H1 (cell line): ENCODE measurements at regions not wholly inside any gene's neighbourhood (a gene's known extent, or its start where the extent isn't known, plus 50 kb on each side); places are given as distances from the start of the nearest gene placed in this dataset.

Experiments
- CTCF ChIA-PET: fragments of 300-600 bp; sonication (Branson Sonifier 250); formaldehyde crosslinking; loops from one replicate; lab custom pipeline; 2021; ENCODE audit not compliant: partially characterized antibody; lab: Charles Lee
- POLR2A ChIA-PET: fragments of 300-600 bp; sonication (Branson Sonifier 250); formaldehyde crosslinking; loops from one replicate; lab custom pipeline; 2021; ENCODE audit warnings: inconsistent platforms; ENCODE audit not compliant: partially characterized antibody; lab: Charles Lee
- DNase-seq, 2 experiments: peaks; one replicate each; pipeline versions ENCODE4 v3.0.0 to v3.0.0-alpha.2; 2010 to 2022; ENCODE audit warnings: low spot score in 2 of 2, low read depth in 1 of 2, mixed read lengths in 1 of 2
- FAIRE-seq: peaks from 2 replicates; lab custom pipeline; 2011; peaks lifted over from hg19 to GRCh38; lab: Jason Lieb, UNC
- H2AFZ ChIP-seq: 2 replicates; pipeline ENCODE4 v1.8.1; 2012; ENCODE audit warnings: low read length, inconsistent platforms
- H2AK5ac ChIP-seq: 2 replicates; pipeline ENCODE4 v1.6.1; 2013; ENCODE audit warnings: low read depth, low read length
- H2BK120ac ChIP-seq: replicated peaks from 2 replicates; pipeline ENCODE3; 2013; ENCODE audit warnings: low read depth, low read length, inconsistent platforms
- H2BK12ac ChIP-seq: 2 replicates; pipeline ENCODE4 v1.6.1; 2013; ENCODE audit warnings: low read depth, low read length
- H2BK15ac ChIP-seq: 2 replicates; pipeline ENCODE4 v1.6.1; 2013; ENCODE audit warnings: low read length
- H2BK20ac ChIP-seq: 2 replicates; pipeline ENCODE4 v1.6.1; 2013; ENCODE audit warnings: low read length
- H2BK5ac ChIP-seq: 2 replicates; pipeline ENCODE4 v1.6.1; 2013; ENCODE audit warnings: low read depth, low read length
- H3K14ac ChIP-seq: 2 replicates; pipeline ENCODE4 v1.6.1; 2013; ENCODE audit warnings: inconsistent platforms; ENCODE audit not compliant: insufficient read length
- H3K18ac ChIP-seq: 2 replicates; pipeline ENCODE4 v1.6.1; 2013; ENCODE audit warnings: low read length; ENCODE audit errors: extremely low read depth
- H3K23ac ChIP-seq: 2 replicates; pipeline ENCODE4 v1.6.1; 2013; ENCODE audit warnings: inconsistent platforms; ENCODE audit not compliant: insufficient read length
- H3K23me2 ChIP-seq: 2 replicates; pipeline ENCODE4 v1.6.1; 2013; ENCODE audit warnings: low read depth, low read length
- H3K27ac ChIP-seq: 2 replicates; pipeline ENCODE4 v1.6.1; 2011; ENCODE audit warnings: low read depth, low read length, inconsistent platforms
- H3K27me3 ChIP-seq, 4 experiments: replicated peaks in 1 of 4; 1 replicate in 1 of 4; 2 replicates in 3 of 4; pipeline versions ENCODE4 v1.6.1 to v1.8.1; 2011 to 2013; ENCODE audit warnings: low read length in 3 of 4, mild to moderate bottlenecking in 3 of 4, inconsistent platforms in 2 of 4, mixed read lengths in 2 of 4, moderate library complexity in 1 of 4; ENCODE audit not compliant: control insufficient read depth in 3 of 4, insufficient read depth in 3 of 4; ENCODE audit errors: extremely low read depth in 1 of 4
- H3K36me3 ChIP-seq, 4 experiments: 2 replicates each; pipeline versions ENCODE4 v1.6.1 to v1.8.1; 2011 to 2013; ENCODE audit warnings: mild to moderate bottlenecking in 4 of 4, low read length in 3 of 4, moderate library complexity in 2 of 4, control low read depth in 1 of 4, inconsistent platforms in 1 of 4; ENCODE audit not compliant: insufficient read depth in 4 of 4, control insufficient read depth in 2 of 4
- H3K4ac ChIP-seq: replicated peaks from 2 replicates; pipeline ENCODE3; 2013; ENCODE audit warnings: low read length, low read depth, mixed read lengths, inconsistent platforms; ENCODE audit not compliant: insufficient read length
- H3K4me1 ChIP-seq, 4 experiments: replicated peaks in 1 of 4; 1 replicate in 1 of 4; 2 replicates in 3 of 4; pipeline versions ENCODE4 v1.6.1 to v1.8.1; 2011 to 2013; ENCODE audit warnings: low read length in 3 of 4, inconsistent platforms in 2 of 4, mixed read lengths in 1 of 4; ENCODE audit not compliant: insufficient read depth in 4 of 4, control insufficient read depth in 3 of 4
- H3K4me2 ChIP-seq, 2 experiments: 2 replicates each; pipeline versions ENCODE4 v1.6.1 to v1.8.1; 2011 to 2013; ENCODE audit warnings: low read depth in 2 of 2, low read length in 2 of 2, control low read depth in 1 of 2, inconsistent platforms in 1 of 2, mild to moderate bottlenecking in 1 of 2; ENCODE audit not compliant: insufficient read depth in 1 of 2
- H3K4me3 ChIP-seq, 4 experiments: fragments of 200-600, 300-600 bp in 1 of 4; sonication (generic), shearing (Covaris generic), sonication (Bioruptor Twin) in 1 of 4; 2 replicates each; pipeline versions ENCODE4 v1.5.1 to v1.8.1; 2011 to 2016; ENCODE audit warnings: low read length in 4 of 4, low read depth in 3 of 4, control low read depth in 2 of 4, inconsistent platforms in 2 of 4, mild to moderate bottlenecking in 2 of 4, mixed read lengths in 1 of 4, moderate library complexity in 1 of 4; ENCODE audit not compliant: insufficient read depth in 2 of 4; ENCODE audit errors: extremely low read depth in 1 of 4
- H3K56ac ChIP-seq: replicated peaks from 2 replicates; pipeline ENCODE3; 2013; ENCODE audit warnings: low read depth, mild to moderate bottlenecking, mixed read lengths, low read length, inconsistent platforms; ENCODE audit not compliant: insufficient read length
- H3K79me1 ChIP-seq: 2 replicates; pipeline ENCODE4 v1.6.1; 2013; ENCODE audit warnings: low read depth, low read length, control low read depth
- H3K79me2 ChIP-seq, 2 experiments: 2 replicates each; pipeline versions ENCODE4 v1.6.1 to v1.8.1; 2012 to 2013; ENCODE audit warnings: low read length in 2 of 2, mild to moderate bottlenecking in 2 of 2, inconsistent platforms in 1 of 2; ENCODE audit not compliant: insufficient read depth in 2 of 2, control insufficient read depth in 1 of 2
- H3K9ac ChIP-seq, 4 experiments: replicated peaks in 1 of 4; 1 replicate in 1 of 4; 2 replicates in 3 of 4; pipeline versions ENCODE4 v1.6.1 to v1.8.1; 2011 to 2013; ENCODE audit warnings: low read depth in 3 of 4, low read length in 3 of 4, control low read depth in 2 of 4, mild to moderate bottlenecking in 2 of 4, moderate library complexity in 2 of 4, inconsistent platforms in 1 of 4; ENCODE audit errors: extremely low read depth in 1 of 4
- H3K9me3 ChIP-seq, 2 experiments: 2 replicates each; pipeline versions ENCODE4 v1.6.1 to v1.8.1; 2012 to 2013; ENCODE audit warnings: mild to moderate bottlenecking in 2 of 2, moderate library complexity in 2 of 2, control low read depth in 1 of 2, inconsistent platforms in 1 of 2, low read depth in 1 of 2, low read length in 1 of 2, mixed read lengths in 1 of 2; ENCODE audit not compliant: insufficient read depth in 2 of 2
- H4K20me1 ChIP-seq, 2 experiments: replicated peaks in 1 of 2; 2 replicates each; pipeline versions ENCODE3 to v1.8.1; 2011 to 2013; ENCODE audit warnings: inconsistent platforms in 2 of 2, low read length in 2 of 2, mild to moderate bottlenecking in 1 of 2; ENCODE audit not compliant: insufficient read depth in 2 of 2, control insufficient read depth in 1 of 2
- H4K5ac ChIP-seq: 2 replicates; pipeline ENCODE4 v1.6.1; 2013; ENCODE audit warnings: low read length, low read depth, mixed read lengths, inconsistent platforms; ENCODE audit not compliant: insufficient read length
- H4K8ac ChIP-seq: 2 replicates; pipeline ENCODE4 v1.8.0; 2013; ENCODE audit warnings: mild to moderate bottlenecking, moderate library complexity, low read length, inconsistent platforms; ENCODE audit not compliant: insufficient read depth; ENCODE audit errors: extremely low read depth
- H4K91ac ChIP-seq: replicated peaks from 2 replicates; pipeline ENCODE3; 2013; ENCODE audit warnings: low read length, mixed read lengths, inconsistent platforms; ENCODE audit not compliant: insufficient read length
- CBX8 ChIP-seq: fragments of 300-800, 300-1000 bp; sonication (generic); IDR thresholded peaks from 2 replicates; pipeline ENCODE4 v1.7.1; 2016; ENCODE audit warnings: low read depth, low read length, borderline replicate concordance
- CEBPB ChIP-seq: IDR thresholded peaks from 2 replicates; pipeline ENCODE4 v1.6.1; 2012; ENCODE audit warnings: low read depth, low read length
- CTCF ChIP-seq, 3 experiments: IDR thresholded peaks; 1 replicate in 2 of 3; 2 replicates in 1 of 3; pipeline versions ENCODE4 v1.5.1 to v1.6.1; 2011; ENCODE audit warnings: low read length in 3 of 3, mild to moderate bottlenecking in 3 of 3, inconsistent platforms in 2 of 3, low read depth in 1 of 3, moderate library complexity in 1 of 3; ENCODE audit not compliant: insufficient read depth in 1 of 3; ENCODE audit errors: control extremely low read depth in 1 of 3
- JUND ChIP-seq: IDR thresholded peaks from 2 replicates; pipeline ENCODE4 v1.6.1; 2011; ENCODE audit warnings: mild to moderate bottlenecking, improper control_type of control experiment, low read length
- KDM1A ChIP-seq: fragments of 200-600, 300-600 bp; sonication (generic); IDR thresholded peaks from 2 replicates; pipeline ENCODE4 v1.7.1; 2016; ENCODE audit warnings: mild to moderate bottlenecking, low read length, borderline replicate concordance
- RBBP5 ChIP-seq: IDR thresholded peaks from 2 replicates; pipeline ENCODE4 v1.7.1; 2012; ENCODE audit warnings: low read depth, mild to moderate bottlenecking, inconsistent platforms, low read length, moderate library complexity, borderline replicate concordance
- RNF2 ChIP-seq: fragments of 200-900, 300-1000 bp; sonication (generic); IDR thresholded peaks from 2 replicates; pipeline ENCODE4 v1.7.1; 2016; ENCODE audit warnings: borderline replicate concordance, low read depth, mild to moderate bottlenecking, antibody characterized with exemption, low read length; ENCODE audit not compliant: poor library complexity, severe bottlenecking; ENCODE audit errors: missing control alignments
- TEAD4 ChIP-seq: IDR thresholded peaks from 2 replicates; pipeline ENCODE4 v1.6.1; 2012; ENCODE audit warnings: low read depth, low read length, inconsistent platforms, mixed read lengths
- USF2 ChIP-seq: IDR thresholded peaks from 2 replicates; pipeline ENCODE4 v1.6.1; 2011; ENCODE audit warnings: low read length, improper control_type of control experiment
- YY1 ChIP-seq: IDR thresholded peaks from 2 replicates; pipeline ENCODE4 v1.6.1; 2011; ENCODE audit warnings: low read depth, mild to moderate bottlenecking, low read length
- WGBS, 2 experiments: shearing (Covaris generic) in 1 of 2; methylation state at CpG; one replicate each; pipeline versions ENCODE4 v1.1.6 to v1.1.7; 2013 to 2015; ENCODE audit warnings: low lambda C conversion rate in 2 of 2, mixed read lengths in 2 of 2, inconsistent platforms in 1 of 2, low coverage in 1 of 2, missing lambda C conversion rate in 1 of 2; ENCODE audit not compliant: insufficient replicate concordance in 2 of 2, insufficient coverage in 1 of 2, insufficient read length in 1 of 2; ENCODE audit errors: extremely low coverage in 1 of 2, missing lambda C conversion rate in 1 of 2; 5-methylcytosine and 5-hydroxymethylcytosine counted together

GRCh38 chr7:24108906-24109376 lies 175.0 kb upstream of the NPY start:
- H3K9me3 ChIP-seq: no peaks in the 10 kb centered on the region
- H3K56ac ChIP-seq: no peak overlapping the region
- no peak for DNase-seq
- no peak overlapping the region for H3K14ac ChIP-seq
- H3K23ac ChIP-seq: no peak overlapping the region
- 85% methylated on average over 1 of the region's 1 CpG; no CpG with 5 or more reads in 1 of the 2 experiments for WGBS, 2 experiments
- no peak for FAIRE-seq
- ChIA-PET CTCF (interaction anchor here (1.0 to 1.2 kb wide), 2 partner anchors 84 to 114 kb away, joined by 3 to 5 read pairs; no protein-coding TSS in a partner anchor), POLR2A (no interaction called here)
- no peak overlapping the region for H4K8ac ChIP-seq
- no peaks in the 10 kb centered on the region for H3K36me3 ChIP-seq
- H3K79me1 ChIP-seq: no peaks in the 10 kb centered on the region
- no peak overlapping the region for H4K5ac ChIP-seq
- H3K4ac ChIP-seq: no peak overlapping the region
- no peak overlapping the region for H3K4me2 ChIP-seq
- H3K23me2 ChIP-seq: no peaks in the 10 kb centered on the region; the same call in 1 of the 2 replicates
- H3K79me2 ChIP-seq: no peaks in the 10 kb centered on the region
- H3K4me1 ChIP-seq: 0 out of 7 replicates have a peak, but pooled peaks cover 0 to 3% (median 0%) of the 10 kb centered on the region in 4 experiments
- H3K18ac ChIP-seq: no peak overlapping the region
- no peak overlapping the region for H4K91ac ChIP-seq
- H3K4me3 ChIP-seq: no peak overlapping the region
- H3K9ac ChIP-seq: no peak overlapping the region
- H2AK5ac ChIP-seq: no peak overlapping the region
- no peak overlapping the region for H2BK12ac ChIP-seq
- no peak overlapping the region for H3K27ac ChIP-seq
- H2BK5ac ChIP-seq: no peak overlapping the region
- no peaks in the 10 kb centered on the region for H4K20me1 ChIP-seq
- H2BK120ac ChIP-seq: no peak overlapping the region
- H2AFZ ChIP-seq: peak overlapping the region; percentile 40; the same call in 1 of the 2 replicates
- no peak overlapping the region for H2BK20ac ChIP-seq
- no peaks in the 10 kb centered on the region for H3K27me3 ChIP-seq
- no peak overlapping the region for H2BK15ac ChIP-seq
- TF ChIP-seq JUND: no peak
- TF ChIP-seq RNF2: no peak
- no peak for TF ChIP-seq RBBP5
- TF ChIP-seq CBX8: no peak
- no peak for TF ChIP-seq CTCF (IDR thresholded peaks at IDR 0.05; ENCODE audit: control extremely low read depth in 1 of 3, insufficient read depth in 1 of 3, low read depth in 1 of 3, low read length in 3 of 3)
- no peak for TF ChIP-seq KDM1A
- no peak for TF ChIP-seq CEBPB
- no peak for TF ChIP-seq TEAD4
- TF ChIP-seq USF2: no peak
- no peak for TF ChIP-seq YY1
